ENCODE measurements at regions not wholly inside any gene's neighbourhood (a gene's known extent, or its start where the extent isn't known, plus 50 kb on each side); places are given as distances from the start of the nearest gene placed in this dataset.

DNA sequence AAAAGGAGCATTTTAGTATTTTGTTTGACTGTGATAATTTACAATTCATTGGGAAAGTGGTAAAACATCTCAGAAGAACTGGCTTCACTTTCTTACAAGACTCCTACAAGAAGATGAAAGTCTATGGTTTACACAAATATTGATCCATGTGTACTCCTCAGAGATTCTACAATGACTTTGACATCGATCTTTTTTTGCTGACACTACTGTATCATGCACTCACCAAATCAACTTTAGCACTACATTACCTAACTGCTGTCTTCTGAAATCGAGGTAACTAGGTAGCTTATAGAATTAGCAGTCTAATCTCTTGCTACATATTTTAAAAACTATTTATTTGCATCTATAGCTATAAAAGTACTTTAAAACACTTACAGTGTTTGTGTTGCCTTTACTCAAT lies 757.6 kb downstream of the TBL1XR1 start:
- no peaks in the 10 kb centered on the region for H3K9me3 ChIP-seq
- in situ Hi-C loops (cut with MboI; ENCODE audit: low sequenced_read_pairs): loop anchor here (25.0 kb wide), 1 partner anchor 477 kb away; no protein-coding TSS in a partner anchor

DNA sequence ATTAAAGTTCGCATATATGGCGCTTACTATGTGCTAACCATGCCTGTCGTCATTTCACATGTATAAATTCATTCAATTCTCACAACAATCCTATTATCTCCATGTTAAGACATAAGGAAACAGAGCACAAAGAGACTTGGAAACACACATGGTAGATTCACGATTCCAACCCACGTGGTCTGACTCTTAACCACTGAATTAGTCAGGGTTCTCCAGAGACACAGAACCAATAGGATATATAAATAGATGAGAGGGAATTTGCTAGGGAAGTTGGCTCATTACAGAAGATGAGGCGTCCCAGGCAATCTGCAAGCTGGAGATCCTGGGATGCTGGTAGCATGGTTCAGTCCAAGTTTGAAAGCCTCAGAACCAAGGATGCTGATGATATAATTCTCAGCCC lies 765.3 kb downstream of the TBL1XR1 start:
- no peaks in the 10 kb centered on the region for H3K9me3 ChIP-seq
- no peak overlapping the region for H3K4me3 ChIP-seq
- in situ Hi-C loops (cut with MboI; ENCODE audit: low sequenced_read_pairs): loop anchor here (25.0 kb wide), 1 partner anchor 470 kb away; no protein-coding TSS in a partner anchor
- no peaks in the 10 kb centered on the region for H3K36me3 ChIP-seq (replicated peaks)
- no peaks in the 10 kb centered on the region for H3K27me3 ChIP-seq (ENCODE audit: low read depth)
- H3K4me1 ChIP-seq: peaks cover 9% of the 10 kb centered on the region
- DNase-seq (ENCODE audit: low spot score in 2 of 2): no peak

More for the DNA sequence above, 757.6 kb downstream of the TBL1XR1 start:
- H3K36me3 ChIP-seq (replicated peaks): no peaks in the 10 kb centered on the region
- H3K27me3 ChIP-seq (ENCODE audit: low read depth): no peaks in the 10 kb centered on the region
- DNase-seq (ENCODE audit: low spot score in 2 of 2): no peak
- H3K4me3 ChIP-seq: no peak overlapping the region
- H3K4me1 ChIP-seq: no peaks in the 10 kb centered on the region; the same call in none of the 2 replicates

DNA sequence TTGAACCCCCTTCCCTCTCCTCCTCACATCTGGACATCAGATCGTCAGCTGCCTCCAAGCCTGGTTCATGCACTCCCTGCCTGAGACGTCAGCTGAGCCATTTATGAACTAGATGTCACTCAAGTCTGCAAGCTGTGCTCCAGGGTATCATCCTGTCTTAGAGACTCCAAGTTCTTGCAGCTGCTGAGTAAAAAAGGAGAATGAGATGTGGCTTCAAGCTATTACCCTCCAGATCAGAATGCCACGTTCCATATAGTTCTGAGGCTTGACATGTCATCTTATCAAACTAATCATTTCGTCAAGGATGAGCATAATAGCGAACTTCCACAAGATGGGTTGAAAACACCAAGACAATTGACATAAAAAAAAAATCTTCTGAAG lies 766.3 kb downstream of the TBL1XR1 start:
- in situ Hi-C loops (cut with MboI; ENCODE audit: low sequenced_read_pairs): loop anchor here (25.0 kb wide), 1 partner anchor 469 kb away; no protein-coding TSS in a partner anchor
- DNase-seq (ENCODE audit: low spot score in 2 of 2): no peak

DNA sequence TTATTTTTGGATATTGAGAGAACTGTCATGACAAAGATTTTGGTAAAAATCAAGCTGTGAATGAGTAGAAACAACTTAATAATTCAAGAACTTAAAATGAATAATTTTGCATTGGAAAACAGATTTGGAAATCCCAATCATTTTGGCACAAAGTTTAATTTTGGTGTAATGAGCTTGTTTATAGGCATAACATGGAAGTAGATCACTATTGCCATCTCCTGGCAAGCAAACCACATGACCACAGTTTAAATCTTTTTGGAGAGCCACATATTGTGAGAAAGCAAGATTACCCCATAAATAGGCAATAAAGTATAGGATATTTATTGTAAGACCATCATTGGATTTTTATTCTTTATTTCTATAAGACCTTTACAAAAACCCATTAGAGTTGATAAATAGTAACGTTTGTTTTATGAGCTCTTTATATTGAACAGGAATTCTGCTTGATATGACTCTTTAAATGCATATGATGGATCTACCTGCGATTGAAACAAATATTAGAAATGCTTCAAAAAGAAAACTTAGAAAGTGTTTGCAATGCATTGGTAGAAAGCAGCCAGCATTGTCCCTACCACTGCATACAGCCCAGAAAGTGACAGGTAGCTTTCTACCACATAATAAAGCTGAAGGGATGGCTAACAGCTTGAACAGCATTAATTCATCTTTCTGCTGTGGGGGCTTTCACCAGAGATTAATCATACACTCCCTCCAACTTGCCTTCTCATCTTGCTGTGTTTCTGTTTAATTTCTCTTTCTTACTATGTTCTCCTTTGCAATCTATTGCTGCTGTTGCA lies 766.8 kb downstream of the TBL1XR1 start:
- peaks cover 9% of the 10 kb centered on the region for H3K4me1 ChIP-seq
- peak; percentile 26 to 55 for DNase-seq (ENCODE audit: low spot score in 2 of 2)
- in situ Hi-C loops (cut with MboI; ENCODE audit: low sequenced_read_pairs): loop anchor here (25.0 kb wide), 1 partner anchor 468 kb away; no protein-coding TSS in a partner anchor
- H3K4me3 ChIP-seq: no peak overlapping the region
- no peaks in the 10 kb centered on the region for H3K36me3 ChIP-seq (replicated peaks)
- no peaks in the 10 kb centered on the region for H3K27me3 ChIP-seq (ENCODE audit: low read depth)
- no peaks in the 10 kb centered on the region for H3K9me3 ChIP-seq

More for the DNA sequence above, 766.3 kb downstream of the TBL1XR1 start:
- H3K4me3 ChIP-seq: no peak overlapping the region
- H3K36me3 ChIP-seq (replicated peaks): no peaks in the 10 kb centered on the region
- H3K4me1 ChIP-seq: peaks cover 9% of the 10 kb centered on the region
- H3K9me3 ChIP-seq: no peaks in the 10 kb centered on the region
- no peaks in the 10 kb centered on the region for H3K27me3 ChIP-seq (ENCODE audit: low read depth)

DNA sequence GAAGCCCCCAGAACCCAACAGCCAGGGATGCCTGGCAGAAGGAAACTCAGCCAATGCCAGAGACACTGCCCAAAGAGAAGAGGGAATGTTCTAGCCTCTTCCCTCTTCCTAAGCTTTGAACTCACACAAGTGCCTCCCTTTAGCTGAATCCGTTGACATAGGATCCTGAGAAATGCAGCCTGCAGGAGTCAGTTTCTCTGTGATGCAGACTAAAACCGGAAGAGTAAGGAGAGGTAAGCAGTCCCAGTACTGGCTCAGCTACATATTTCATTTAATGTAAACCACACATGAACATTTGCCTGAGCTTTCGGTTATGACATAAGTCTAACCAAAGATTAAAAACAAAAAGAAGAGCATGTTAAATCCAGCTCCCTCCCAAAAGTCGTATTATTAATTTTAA lies 768.7 kb downstream of the TBL1XR1 start:
- Histone ChIP-seq H3K9me3 (no peaks in the 10 kb centered on the region), H3K27me3 (ENCODE audit: low read depth) (no peaks in the 10 kb centered on the region), H3K4me1 (no peaks in the 10 kb centered on the region), H3K4me3 (no peak overlapping the region), H3K36me3 (replicated peaks) (no peaks in the 10 kb centered on the region)
- in situ Hi-C loops (cut with MboI; ENCODE audit: low sequenced_read_pairs): loop anchor here (25.0 kb wide), 1 partner anchor 466 kb away; no protein-coding TSS in a partner anchor
- no peak for DNase-seq (ENCODE audit: low spot score in 2 of 2)

DNA sequence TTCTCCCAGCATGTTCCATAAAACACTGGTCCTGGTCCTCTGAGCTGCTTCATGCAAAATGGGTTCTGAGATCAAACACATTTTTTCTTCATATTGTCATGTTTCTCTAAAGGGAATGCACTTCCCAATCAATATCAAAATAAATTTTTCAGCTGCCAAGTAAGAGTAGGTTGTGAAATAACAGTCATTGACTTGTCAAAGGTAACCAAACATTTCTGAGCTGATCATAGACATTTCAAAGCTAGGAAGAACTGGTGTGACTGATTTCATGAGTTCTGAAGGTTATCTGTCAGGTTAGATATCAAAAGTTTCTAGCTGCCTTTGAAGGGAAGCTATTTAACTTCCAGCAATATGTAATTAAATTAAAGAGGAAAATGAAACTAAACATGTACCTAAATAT lies 770.9 kb downstream of the TBL1XR1 start:
- no peak overlapping the region for H3K4me3 ChIP-seq
- DNase-seq (ENCODE audit: low spot score in 2 of 2): no peak
- in situ Hi-C loops (cut with MboI; ENCODE audit: low sequenced_read_pairs): loop anchor here (25.0 kb wide), 1 partner anchor 464 kb away; no protein-coding TSS in a partner anchor

DNA sequence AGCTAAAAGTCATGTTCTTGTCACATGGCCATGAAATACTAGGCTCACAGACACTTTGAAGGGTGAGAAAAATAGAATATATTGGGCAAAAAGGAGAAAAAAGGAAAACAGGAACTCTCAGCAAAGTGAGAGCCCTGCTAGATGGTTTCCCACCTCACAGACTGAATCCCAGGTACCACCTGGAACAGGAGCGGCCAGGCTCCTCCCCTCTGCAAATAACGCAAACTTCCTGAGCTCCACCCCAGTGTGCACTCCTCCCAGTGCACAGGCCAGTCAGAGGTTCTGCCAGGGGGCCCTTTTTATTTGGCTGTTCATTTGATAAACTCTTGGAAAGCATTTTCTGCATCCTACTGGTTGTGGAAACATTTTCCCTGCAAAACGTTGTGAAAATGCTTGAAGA lies 780.4 kb downstream of the TBL1XR1 start:
- H3K4me3 ChIP-seq: no peak overlapping the region
- no peaks in the 10 kb centered on the region for H3K36me3 ChIP-seq (replicated peaks)
- DNase-seq (ENCODE audit: low spot score in 2 of 2): no peak
- no peaks in the 10 kb centered on the region for H3K9me3 ChIP-seq
- in situ Hi-C loops (cut with MboI; ENCODE audit: low sequenced_read_pairs): no loop called here
- H3K4me1 ChIP-seq: no peaks in the 10 kb centered on the region
- no peaks in the 10 kb centered on the region for H3K27me3 ChIP-seq (ENCODE audit: low read depth)

More for the DNA sequence above, 770.9 kb downstream of the TBL1XR1 start:
- Histone ChIP-seq H3K27me3 (ENCODE audit: low read depth) (no peaks in the 10 kb centered on the region), H3K36me3 (replicated peaks) (no peaks in the 10 kb centered on the region), H3K9me3 (no peaks in the 10 kb centered on the region), H3K4me1 (no peaks in the 10 kb centered on the region)

DNA sequence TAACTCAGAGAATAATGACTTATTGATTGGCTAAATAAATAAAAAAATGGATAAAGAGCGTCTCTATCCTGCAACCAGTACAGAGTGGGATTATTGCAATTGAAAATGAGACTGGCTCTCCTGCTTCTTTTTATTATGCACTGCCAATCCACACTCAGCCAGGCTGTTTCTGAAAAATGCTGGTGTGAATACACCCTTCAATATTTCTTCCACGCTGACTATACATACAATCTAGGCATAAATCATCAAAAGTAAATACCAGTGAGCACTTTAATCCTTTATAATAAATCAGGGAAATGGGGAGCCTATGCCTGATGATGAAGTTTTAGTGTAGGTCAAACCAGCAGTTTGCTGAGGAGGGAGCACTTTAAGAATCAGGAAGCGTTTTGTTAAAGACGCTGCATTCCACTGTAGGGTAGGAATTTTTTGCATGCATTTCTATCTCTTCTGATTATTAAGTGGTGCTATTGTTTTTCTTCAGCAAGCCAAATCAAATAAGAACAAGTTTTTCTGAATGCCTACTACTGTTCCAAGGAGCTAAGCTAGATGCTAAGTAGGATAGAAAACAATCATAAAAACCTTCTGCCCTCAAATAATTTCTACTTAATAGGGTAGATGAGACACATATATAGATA lies 781.5 kb downstream of the TBL1XR1 start:
- H3K36me3 ChIP-seq (replicated peaks): no peaks in the 10 kb centered on the region
- no peaks in the 10 kb centered on the region for H3K9me3 ChIP-seq
- DNase-seq (ENCODE audit: low spot score in 2 of 2): no peak
- H3K4me3 ChIP-seq: no peak overlapping the region
- in situ Hi-C loops (cut with MboI; ENCODE audit: low sequenced_read_pairs): no loop called here
- no peaks in the 10 kb centered on the region for H3K27me3 ChIP-seq (ENCODE audit: low read depth)
- no peaks in the 10 kb centered on the region for H3K4me1 ChIP-seq

DNA sequence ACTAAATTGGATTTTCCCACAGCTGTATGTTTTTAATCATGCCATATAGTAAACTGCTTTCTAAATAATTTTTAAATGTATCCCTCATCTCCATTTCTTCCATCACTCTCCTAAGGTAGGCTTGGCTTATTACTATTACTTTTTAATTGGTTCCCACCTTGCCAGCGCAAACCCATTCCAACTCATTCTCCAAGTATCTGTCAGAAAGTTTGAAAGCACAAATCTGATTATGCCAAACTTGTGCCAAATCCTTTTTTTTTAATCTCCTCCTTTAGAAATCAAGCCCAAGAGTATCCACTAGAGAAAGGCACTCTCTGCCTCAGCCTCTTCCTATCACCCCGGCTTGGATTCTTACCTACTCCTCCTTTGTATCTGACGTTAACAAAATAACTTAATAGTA lies 784.5 kb downstream of the TBL1XR1 start:
- Histone ChIP-seq H3K4me3 (no peak overlapping the region), H3K4me1 (no peaks in the 10 kb centered on the region), H3K36me3 (replicated peaks) (no peaks in the 10 kb centered on the region), H3K9me3 (no peaks in the 10 kb centered on the region), H3K27me3 (ENCODE audit: low read depth) (no peaks in the 10 kb centered on the region)
- in situ Hi-C loops (cut with MboI; ENCODE audit: low sequenced_read_pairs): no loop called here
- DNase-seq (ENCODE audit: low spot score in 2 of 2): no peak

DNA sequence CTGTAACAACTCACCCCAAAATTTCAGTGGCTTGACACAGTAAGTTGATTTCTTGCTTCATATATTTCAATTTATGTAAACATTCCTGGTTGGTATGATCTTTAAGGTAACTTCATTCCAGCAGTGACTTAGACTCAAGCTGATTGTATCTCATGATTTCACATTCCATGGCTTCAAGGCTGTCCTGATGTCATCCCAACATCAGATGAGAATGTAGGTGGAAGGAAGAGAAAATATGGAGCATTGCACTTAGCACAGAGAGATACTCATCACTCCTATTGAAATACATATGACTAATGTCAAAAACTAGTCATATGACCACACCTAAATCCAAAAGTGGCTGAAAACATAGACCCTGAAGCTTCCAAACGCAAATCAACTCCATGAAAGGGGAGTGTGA lies 793.8 kb downstream of the TBL1XR1 start:
- Histone ChIP-seq H3K27me3 (ENCODE audit: low read depth) (no peaks in the 10 kb centered on the region), H3K4me1 (no peaks in the 10 kb centered on the region), H3K9me3 (no peaks in the 10 kb centered on the region), H3K4me3 (no peak overlapping the region), H3K36me3 (replicated peaks) (no peaks in the 10 kb centered on the region)
- in situ Hi-C loops (cut with MboI; ENCODE audit: low sequenced_read_pairs): no loop called here
- DNase-seq (ENCODE audit: low spot score in 2 of 2): no peak

DNA sequence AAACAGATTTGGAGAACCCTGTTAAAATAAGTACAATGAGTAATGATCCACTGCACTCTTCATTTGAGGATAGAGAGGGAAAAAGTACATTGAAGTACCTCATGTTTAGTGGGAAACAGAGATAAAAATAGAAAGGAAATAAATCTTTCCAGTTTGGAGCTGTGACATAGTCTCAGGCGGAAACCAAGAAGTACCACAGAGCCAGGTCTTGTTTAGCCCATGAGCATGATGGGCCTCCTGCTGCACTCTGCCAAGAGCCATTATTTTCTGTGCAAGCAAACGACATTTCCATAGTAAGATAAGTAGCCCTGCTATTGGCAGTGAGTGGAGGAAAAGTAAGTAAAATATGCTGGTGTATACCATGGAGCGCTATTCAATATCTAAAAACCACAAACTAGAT lies 796.1 kb downstream of the TBL1XR1 start:
- H3K9me3 ChIP-seq: no peaks in the 10 kb centered on the region; the same call in 1 of the 2 replicates
- no peaks in the 10 kb centered on the region for H3K4me1 ChIP-seq
- DNase-seq (ENCODE audit: low spot score in 2 of 2): no peak
- H3K27me3 ChIP-seq (ENCODE audit: low read depth): no peaks in the 10 kb centered on the region
- no peaks in the 10 kb centered on the region for H3K36me3 ChIP-seq (replicated peaks)
- no peak overlapping the region for H3K4me3 ChIP-seq
- in situ Hi-C loops (cut with MboI; ENCODE audit: low sequenced_read_pairs): no loop called here

DNA sequence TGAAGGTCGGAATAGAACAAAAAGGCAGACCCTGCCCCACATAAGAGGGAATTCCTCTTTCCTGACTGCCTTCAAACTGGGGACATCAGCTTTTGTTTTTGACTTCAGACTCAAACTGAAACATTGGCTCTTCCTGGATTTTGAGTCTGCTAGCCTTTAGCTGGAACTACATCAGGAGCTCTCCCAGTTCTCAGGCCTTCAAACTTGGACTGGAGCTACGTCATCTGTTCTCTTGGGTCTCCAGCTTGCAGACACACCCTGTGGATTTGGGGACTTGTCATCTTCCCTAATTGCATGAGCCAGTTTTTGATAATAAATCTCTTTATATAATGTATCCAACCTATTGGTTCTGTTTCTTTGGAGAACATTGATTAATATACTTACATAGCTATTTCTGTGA lies 798.1 kb downstream of the TBL1XR1 start:
- no peak for DNase-seq (ENCODE audit: low spot score in 2 of 2)
- no peaks in the 10 kb centered on the region for H3K36me3 ChIP-seq (replicated peaks)
- no peaks in the 10 kb centered on the region for H3K4me1 ChIP-seq
- in situ Hi-C loops (cut with MboI; ENCODE audit: low sequenced_read_pairs): no loop called here
- H3K4me3 ChIP-seq: no peak overlapping the region
- no peaks in the 10 kb centered on the region for H3K27me3 ChIP-seq (ENCODE audit: low read depth)
- no peaks in the 10 kb centered on the region; the same call in 1 of the 2 replicates for H3K9me3 ChIP-seq

DNA sequence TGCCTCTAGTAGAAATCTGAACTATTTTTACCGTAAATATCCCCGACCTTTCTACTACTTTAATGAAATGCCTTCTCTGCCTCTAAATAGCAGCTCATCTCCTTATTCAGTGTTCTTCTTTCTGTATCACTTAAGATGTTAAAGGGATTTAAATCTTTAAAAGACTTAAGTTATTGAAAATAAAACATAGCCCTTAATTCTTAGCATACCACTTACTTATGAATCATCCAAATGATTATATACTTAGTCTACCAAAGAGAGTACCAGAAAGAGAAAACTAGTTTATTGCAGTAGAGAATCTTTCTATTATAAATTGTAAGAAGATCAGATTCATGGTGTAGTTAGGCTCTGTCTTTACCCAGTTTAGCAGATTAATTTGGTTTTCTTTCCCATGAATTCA lies 802.0 kb downstream of the TBL1XR1 start:
- Histone ChIP-seq H3K9me3 (no peaks in the 10 kb centered on the region; the same call in 1 of the 2 replicates), H3K4me1 (no peaks in the 10 kb centered on the region), H3K36me3 (replicated peaks) (no peaks in the 10 kb centered on the region), H3K4me3 (no peak overlapping the region), H3K27me3 (ENCODE audit: low read depth) (no peaks in the 10 kb centered on the region)
- no peak for DNase-seq (ENCODE audit: low spot score in 2 of 2)
- in situ Hi-C loops (cut with MboI; ENCODE audit: low sequenced_read_pairs): no loop called here

DNA sequence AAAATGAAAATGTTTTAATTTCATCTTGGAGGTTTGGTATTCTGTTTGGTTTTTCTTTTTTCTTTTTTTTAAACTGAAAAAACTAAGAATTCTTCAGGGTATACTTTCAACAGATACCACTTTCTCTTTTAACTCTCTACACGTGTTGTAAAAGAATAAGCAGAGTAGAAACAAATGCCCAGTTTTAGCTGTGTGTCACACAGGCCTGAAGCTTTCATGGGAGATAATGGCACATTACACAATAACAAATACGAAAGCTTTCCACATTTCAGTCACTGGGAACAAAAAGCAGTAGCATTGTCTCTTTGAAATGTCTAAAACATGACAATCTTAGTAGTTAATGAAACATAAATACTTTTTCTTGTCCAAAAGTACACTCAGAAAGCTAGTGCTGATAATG lies 818.5 kb downstream of the TBL1XR1 start:
- in situ Hi-C loops (cut with MboI; ENCODE audit: low sequenced_read_pairs): no loop called here
- Histone ChIP-seq H3K27me3 (ENCODE audit: low read depth) (no peaks in the 10 kb centered on the region), H3K9me3 (no peaks in the 10 kb centered on the region), H3K4me3 (no peak overlapping the region), H3K4me1 (peaks cover 24% of the 10 kb centered on the region), H3K36me3 (replicated peaks) (no peaks in the 10 kb centered on the region)
- DNase-seq (ENCODE audit: low spot score in 2 of 2): no peak

Data from HAP-1 (cell line).